H9 (cell line): ENCODE measurements at regions not wholly inside any gene's neighbourhood (a gene's known extent, or its start where the extent isn't known, plus 50 kb on each side); places are given as distances from the start of the nearest gene placed in this dataset.

Experiments used
- DNase-seq: peaks from one replicate; pipeline ENCODE4 v3.0.0-alpha.2; 2017
- H2AFZ ChIP-seq: one replicate; pipeline ENCODE4 v1.6.1; 2013; ENCODE audit warnings: mild to moderate bottlenecking, low read length, control low read depth, moderate library complexity
- H2AK5ac ChIP-seq: 2 replicates; pipeline ENCODE4 v1.6.1; 2013; ENCODE audit warnings: low read length, control low read depth, mixed read lengths; ENCODE audit not compliant: insufficient read length
- H2BK120ac ChIP-seq: one replicate; pipeline ENCODE4 v1.6.1; 2013; ENCODE audit warnings: low read depth, mild to moderate bottlenecking, low read length, control low read depth, inconsistent platforms; ENCODE audit not compliant: poor library complexity, severe bottlenecking
- H2BK12ac ChIP-seq: 2 replicates; pipeline ENCODE4 v1.6.1; 2013; ENCODE audit warnings: low read length, control low read depth, mixed read lengths, low read depth; ENCODE audit not compliant: insufficient read length
- H2BK15ac ChIP-seq: 2 replicates; pipeline ENCODE4 v1.6.1; 2013; ENCODE audit warnings: low read depth, low read length, control low read depth
- H2BK20ac ChIP-seq: one replicate; pipeline ENCODE4 v1.6.1; 2013; ENCODE audit warnings: low read depth, mild to moderate bottlenecking, low read length, control low read depth, inconsistent platforms; ENCODE audit not compliant: poor library complexity, severe bottlenecking
- H2BK5ac ChIP-seq: 2 replicates; pipeline ENCODE4 v1.6.1; 2013; ENCODE audit warnings: low read length, control low read depth, mixed read lengths; ENCODE audit not compliant: insufficient read length
- H3K14ac ChIP-seq: 2 replicates; pipeline ENCODE4 v1.6.1; 2013; ENCODE audit warnings: low read length, control low read depth; ENCODE audit not compliant: insufficient read depth
- H3K18ac ChIP-seq: 2 replicates; pipeline ENCODE4 v1.6.1; 2013; ENCODE audit warnings: low read depth, mild to moderate bottlenecking, mixed read lengths, low read length, control low read depth; ENCODE audit not compliant: insufficient read length
- H3K23ac ChIP-seq: 2 replicates; pipeline ENCODE4 v1.6.1; 2013; ENCODE audit warnings: low read length, control low read depth, mixed read lengths, low read depth; ENCODE audit not compliant: insufficient read length
- H3K23me2 ChIP-seq: 2 replicates; pipeline ENCODE4 v1.6.1; 2013; ENCODE audit warnings: low read depth, mild to moderate bottlenecking, mixed read lengths, low read length, control low read depth; ENCODE audit not compliant: insufficient read length, poor library complexity, severe bottlenecking
- H3K27ac ChIP-seq: 2 replicates; pipeline ENCODE4 v1.5.1; 2013; ENCODE audit warnings: low read length, control low read depth, mixed read lengths, low read depth; ENCODE audit not compliant: insufficient read length
- H3K27me3 ChIP-seq: 2 replicates; pipeline ENCODE4 v1.6.1; 2013; ENCODE audit warnings: low read length, control low read depth, inconsistent platforms; ENCODE audit not compliant: insufficient read depth
- H3K4ac ChIP-seq: 2 replicates; pipeline ENCODE4 v1.6.1; 2013; ENCODE audit warnings: low read depth, mild to moderate bottlenecking, control low read depth, inconsistent platforms, low read length, moderate library complexity
- H3K4me1 ChIP-seq: 2 replicates; pipeline ENCODE4 v1.6.1; 2013; ENCODE audit warnings: low read length, control low read depth, inconsistent platforms; ENCODE audit not compliant: insufficient read depth
- H3K4me2 ChIP-seq: 2 replicates; pipeline ENCODE4 v1.6.1; 2013; ENCODE audit warnings: low read length, control low read depth, mixed read lengths; ENCODE audit not compliant: insufficient read length, insufficient read depth
- H3K56ac ChIP-seq: 2 replicates; pipeline ENCODE4 v1.6.1; 2013; ENCODE audit warnings: low read depth, mild to moderate bottlenecking, mixed read lengths, low read length, control low read depth; ENCODE audit not compliant: insufficient read length
- H3K79me1 ChIP-seq: 2 replicates; pipeline ENCODE4 v1.6.1; 2013; ENCODE audit warnings: low read depth, mild to moderate bottlenecking, moderate library complexity, low read length, control low read depth, inconsistent platforms; ENCODE audit not compliant: insufficient read depth, poor library complexity, severe bottlenecking
- H3K79me2 ChIP-seq: 2 replicates; pipeline ENCODE4 v1.6.1; 2013; ENCODE audit warnings: low read length, control low read depth, inconsistent platforms; ENCODE audit not compliant: insufficient read depth
- H3K9ac ChIP-seq: 2 replicates; pipeline ENCODE4 v1.6.1; 2013; ENCODE audit warnings: low read length, control low read depth, mixed read lengths; ENCODE audit not compliant: insufficient read length; ENCODE audit errors: extremely low read depth
- H3K9me3 ChIP-seq: one replicate; pipeline ENCODE4 v1.6.1; 2013; ENCODE audit warnings: low read depth, low read length, inconsistent platforms; ENCODE audit not compliant: control insufficient read depth
- H3T11ph ChIP-seq: one replicate; pipeline ENCODE4 v1.6.1; 2013; ENCODE audit warnings: mild to moderate bottlenecking, low read length, control low read depth, inconsistent platforms
- H4K20me1 ChIP-seq: one replicate; pipeline ENCODE4 v1.6.1; 2013; ENCODE audit not compliant: control insufficient read depth, insufficient read length, insufficient read depth
- H4K5ac ChIP-seq: 2 replicates; pipeline ENCODE4 v1.6.1; 2013; ENCODE audit warnings: low read depth, mild to moderate bottlenecking, mixed read lengths, low read length, control low read depth; ENCODE audit not compliant: insufficient read length
- H4K8ac ChIP-seq: replicated peaks from 2 replicates; pipeline ENCODE4 v1.6.1; 2013; ENCODE audit warnings: low read length, control low read depth, mixed read lengths, low read depth; ENCODE audit not compliant: insufficient read length
- H4K91ac ChIP-seq: 2 replicates; pipeline ENCODE4 v1.6.1; 2013; ENCODE audit warnings: low read depth, mild to moderate bottlenecking, moderate library complexity, mixed read lengths, low read length, control low read depth; ENCODE audit not compliant: insufficient read length
- H3K27ac Mint-ChIP-seq, 3 experiments: 2 replicates in 2 of 3; 3 replicates in 1 of 3; pipeline ENCODE4 v1.8.0; 2020 to 2021; ENCODE audit warnings: mixed read lengths in 3 of 3, mild to moderate bottlenecking in 1 of 3, moderate library complexity in 1 of 3
- H3K27me3 Mint-ChIP-seq: 2 replicates; pipeline ENCODE4 v1.8.0; 2021; ENCODE audit warnings: low read depth, mild to moderate bottlenecking, moderate library complexity, mixed read lengths
- H3K36me3 Mint-ChIP-seq, 3 experiments: 2 replicates in 2 of 3; 3 replicates in 1 of 3; pipeline ENCODE4 v1.8.0; 2020 to 2021; ENCODE audit warnings: low read depth in 3 of 3, mixed read lengths in 3 of 3; ENCODE audit not compliant: insufficient read depth in 1 of 3
- H3K4me1 Mint-ChIP-seq, 2 experiments: 2 replicates each; pipeline ENCODE4 v1.8.0; 2020; ENCODE audit warnings: mixed read lengths in 2 of 2
- H3K4me3 Mint-ChIP-seq, 2 experiments: 2 replicates in 1 of 2; 3 replicates in 1 of 2; pipeline ENCODE4 v1.8.0; 2020 to 2021; ENCODE audit warnings: mild to moderate bottlenecking in 2 of 2, mixed read lengths in 2 of 2, moderate library complexity in 1 of 2
- H3K9me3 Mint-ChIP-seq, 2 experiments: 2 replicates in 1 of 2; 3 replicates in 1 of 2; pipeline ENCODE4 v1.8.0; 2020; ENCODE audit warnings: mild to moderate bottlenecking in 2 of 2, mixed read lengths in 2 of 2, moderate library complexity in 1 of 2
- CTCF ChIP-seq: fragments of 200-600 bp; sonication (generic); conservative IDR thresholded peaks from 3 replicates; pipeline ENCODE4 v1.8.0; 2021; ENCODE audit warnings: antibody characterized with exemption, mild to moderate bottlenecking
- WGBS: extraction: QIAGEN DNeasy Blood & Tissue Kit; methylation state at CpG from one replicate; pipeline ENCODE4 v1.1.7; 2013; ENCODE audit warnings: missing lambda C conversion rate, low lambda C conversion rate, mixed read lengths; ENCODE audit not compliant: insufficient read length; ENCODE audit errors: extremely low coverage; 5-methylcytosine and 5-hydroxymethylcytosine counted together

DNA sequence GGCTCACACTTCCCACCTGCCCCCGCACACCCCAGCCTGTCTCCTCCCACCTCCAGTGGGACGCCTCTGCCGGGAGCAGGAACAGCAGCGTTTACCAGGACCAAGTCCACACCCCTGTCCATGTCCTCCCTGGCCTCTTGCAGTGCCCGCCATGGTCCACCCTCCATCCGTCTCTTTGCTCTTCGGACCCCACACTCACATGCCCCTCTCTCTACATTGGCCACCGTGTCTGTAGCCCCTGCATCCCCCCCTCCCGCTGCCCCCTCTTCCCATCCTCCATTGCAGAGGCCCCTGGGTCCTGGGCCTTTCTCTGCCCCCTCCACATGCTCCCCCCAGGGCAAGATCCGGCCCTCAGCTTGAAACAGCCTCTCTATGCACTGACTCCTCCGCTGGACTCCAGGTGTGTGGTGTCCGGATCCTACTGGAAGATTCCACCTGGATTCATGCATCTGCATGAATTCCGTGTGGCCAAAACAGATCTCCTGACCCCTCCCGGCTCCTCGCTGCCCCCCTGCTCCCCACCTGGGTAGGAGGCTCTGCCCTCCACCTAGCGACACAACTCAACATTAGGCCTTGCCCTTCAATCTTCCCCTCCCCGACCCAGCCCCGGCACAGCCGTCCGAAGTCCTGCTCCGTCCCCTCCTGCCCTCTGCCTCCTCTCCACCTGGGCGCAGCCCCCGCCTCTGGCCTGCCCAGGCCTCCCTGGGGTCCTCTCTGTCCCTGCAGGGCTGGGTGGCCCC, 168.5 kb downstream of the OLFM1 start:
- Histone ChIP-seq H2BK15ac (no peak overlapping the region), H3K9ac (no peak overlapping the region), H2AK5ac (no peak overlapping the region), H4K91ac (no peak overlapping the region), H3K27ac (no peak overlapping the region), H3K14ac (no peak overlapping the region; the same call in 1 of the 2 replicates), H2BK12ac (no peak overlapping the region), H3K79me2 (no peaks in the 10 kb centered on the region), H3K4ac (no peak overlapping the region), H2AFZ (no peak overlapping the region), H3K9me3 (no peaks in the 10 kb centered on the region), H3K27me3 (no peaks in the 10 kb centered on the region), H4K8ac (no peak overlapping the region), H2BK5ac (no peak overlapping the region), H4K5ac (no peak overlapping the region), H3K79me1 (no peaks in the 10 kb centered on the region), H4K20me1 (no peaks in the 10 kb centered on the region), H3K4me2 (no peak overlapping the region), H3K18ac (no peak overlapping the region), H2BK20ac (no peak overlapping the region), H3K4me1 (peaks cover under 1% of the 10 kb centered on the region; the same call in 1 of the 2 replicates), H3K23ac (no peak overlapping the region), H3K56ac (no peak overlapping the region), H3T11ph (no peak overlapping the region), H3K23me2 (no peaks in the 10 kb centered on the region), H2BK120ac (no peak overlapping the region)
- Mint-ChIP-seq H3K36me3 (no peaks in the 10 kb centered on the region), H3K4me3 (no peak overlapping the region; a peak in 1 of 5 replicates), H3K9me3 (no peaks in the 10 kb centered on the region; a peak in 1 of 5 replicates), H3K27ac (peak overlapping the region in 1 of 3 experiments; percentile 22; a peak in 1 of 7 replicates), H3K27me3 (peaks cover 8% of the 10 kb centered on the region), H3K4me1 (peaks cover 12 to 29% of the 10 kb centered on the region in 2 experiments)
- no CpG with 5 or more reads among the region's 23 CpGs for WGBS
- no peak for TF ChIP-seq CTCF
- DNase-seq: no peak
